GM21526 (cell line): ENCODE measurements at regions not wholly inside any gene's neighbourhood (a gene's known extent, or its start where the extent isn't known, plus 50 kb on each side); places are given as distances from the start of the nearest gene placed in this dataset.

Experiments
- ATAC-seq: cut with Tn5 transposase; IDR thresholded peaks from one replicate; pipeline ENCODE4 v1.9.1; 2021; ENCODE audit warnings: moderate library complexity; ENCODE audit not compliant: unreplicated experiment, low FRiP score

DNA sequence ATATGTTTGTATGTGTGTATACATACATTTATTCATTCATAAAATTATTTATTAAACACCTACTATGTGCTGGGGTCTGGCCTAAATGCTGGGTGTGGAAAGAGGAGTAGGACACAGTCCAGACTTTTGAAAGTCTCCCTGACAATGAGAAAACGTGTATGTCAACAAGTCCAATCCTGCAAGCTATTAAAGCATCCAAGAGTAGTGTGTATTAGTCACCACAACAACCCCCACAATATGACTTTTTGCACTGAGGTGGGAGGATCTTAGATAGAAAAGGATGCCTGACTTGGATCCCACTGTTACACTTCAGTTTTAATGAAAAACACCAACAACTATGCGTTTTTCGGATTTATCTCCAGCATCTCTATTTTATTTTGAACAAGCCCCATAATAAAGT lies 446.4 kb downstream of the EPHA4 start:
- no peak for ATAC-seq

DNA sequence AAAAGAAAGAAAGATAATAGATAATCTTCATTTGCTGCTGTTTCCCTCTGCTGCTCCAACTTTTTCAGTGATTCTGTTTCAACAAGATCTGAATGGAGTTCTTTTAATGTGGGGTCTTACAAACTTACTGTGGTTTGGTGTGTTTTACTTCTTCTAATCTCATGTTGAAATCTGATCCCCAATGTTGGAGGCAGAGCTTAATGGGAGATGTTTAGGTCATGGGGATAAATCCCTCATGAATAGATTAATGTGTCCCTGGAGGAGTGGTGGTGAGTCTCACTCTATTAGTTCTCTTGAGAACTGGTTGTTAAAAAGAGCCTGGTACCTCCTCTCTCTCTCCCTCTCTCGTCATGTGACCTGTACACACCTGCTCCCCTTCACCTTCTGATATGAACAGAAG lies 442.4 kb downstream of the EPHA4 start:
- ATAC-seq, result no peak

GRCh38 chr2:221130431-221130830 lies 441.7 kb downstream of the EPHA4 start:
- no peak for ATAC-seq

DNA sequence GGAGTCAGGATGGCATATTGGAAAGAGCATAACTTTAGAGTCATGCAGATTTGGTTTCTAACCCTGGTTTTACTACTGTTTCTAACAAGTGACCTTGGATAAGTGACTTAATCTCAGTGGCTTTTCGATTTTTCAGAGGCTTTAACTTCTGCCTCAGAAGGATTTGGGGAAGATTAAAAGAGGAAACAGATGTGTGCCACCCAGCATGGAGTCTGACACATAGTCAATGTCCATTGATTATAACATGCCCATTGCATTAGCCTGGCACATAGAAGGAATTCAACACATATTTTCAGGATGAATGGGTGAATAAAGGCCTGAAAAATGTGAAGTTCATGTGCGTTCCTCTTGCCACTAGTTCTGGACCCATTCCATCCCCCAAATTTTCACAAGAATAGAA lies 438.2 kb downstream of the EPHA4 start:
- no peak for ATAC-seq

- ATAC-seq, result no peak
Measured at GRCh38 chr2:221134718-221135117, 437.4 kb downstream of the EPHA4 start.

DNA sequence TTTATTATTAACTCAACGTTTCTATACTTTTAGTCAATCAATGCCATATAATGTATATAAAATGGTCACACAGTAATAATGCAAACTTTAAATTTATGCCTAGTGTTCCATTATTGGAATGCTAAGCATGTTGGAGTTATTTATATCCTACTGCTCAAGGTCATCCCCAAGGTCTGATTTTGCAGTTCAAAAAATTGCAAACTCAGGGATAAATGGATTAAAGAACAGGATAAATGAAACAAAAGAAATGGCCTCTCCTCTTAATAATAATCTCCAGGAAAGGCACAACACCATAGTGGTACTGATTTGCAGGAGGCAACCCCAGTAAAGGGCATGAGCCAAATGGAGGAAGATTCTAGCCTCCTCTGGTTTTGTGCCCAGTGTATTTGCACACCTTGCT lies 436.4 kb downstream of the EPHA4 start:
- ATAC-seq, result no peak

- no peak for ATAC-seq
Measured at GRCh38 chr2:221137385-221137784, 434.7 kb downstream of the EPHA4 start.

DNA sequence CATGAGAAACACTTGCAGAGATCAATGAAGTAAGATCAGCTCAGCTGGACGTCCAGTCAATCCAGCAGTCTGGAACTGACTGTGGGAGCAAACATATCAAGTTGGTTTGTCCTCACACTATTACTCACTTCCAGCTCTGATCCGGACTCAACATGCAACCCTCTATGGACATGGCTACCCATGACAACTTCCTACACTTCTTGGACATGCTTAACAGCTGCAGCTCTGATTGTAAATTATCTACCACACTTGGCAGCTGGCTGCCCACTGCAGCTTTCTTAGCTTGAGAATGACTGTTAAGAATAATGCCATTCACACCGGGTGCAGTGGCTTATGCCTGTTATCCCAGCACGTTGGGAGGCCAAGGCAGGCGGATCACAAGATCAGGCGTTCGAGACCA lies 429.8 kb downstream of the EPHA4 start:
- ATAC-seq, result no peak

GRCh38 chr2:221143231-221143630 lies 428.9 kb downstream of the EPHA4 start:
- ATAC-seq, result no peak

DNA sequence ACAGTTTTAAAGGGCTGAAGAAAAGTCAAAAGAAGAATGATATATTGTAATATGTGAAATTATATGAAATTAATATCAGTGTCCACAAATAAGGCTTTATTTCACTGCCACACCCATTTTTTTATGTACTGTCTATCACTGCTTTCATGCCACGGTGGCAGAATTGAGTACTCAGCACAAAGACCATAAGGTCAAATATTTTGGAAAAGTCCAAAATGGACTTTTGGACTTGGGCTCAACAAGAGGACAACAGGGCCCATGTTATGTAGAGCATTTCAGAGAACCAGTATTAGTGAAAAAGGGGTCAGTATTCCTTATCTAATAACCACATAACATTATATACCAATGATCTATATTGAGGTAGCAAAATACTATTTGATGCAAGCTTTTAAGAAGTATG lies 427.2 kb downstream of the EPHA4 start:
- no peak for ATAC-seq

- no peak for ATAC-seq
Measured at GRCh38 chr2:221145396-221145795, 426.7 kb downstream of the EPHA4 start.

DNA sequence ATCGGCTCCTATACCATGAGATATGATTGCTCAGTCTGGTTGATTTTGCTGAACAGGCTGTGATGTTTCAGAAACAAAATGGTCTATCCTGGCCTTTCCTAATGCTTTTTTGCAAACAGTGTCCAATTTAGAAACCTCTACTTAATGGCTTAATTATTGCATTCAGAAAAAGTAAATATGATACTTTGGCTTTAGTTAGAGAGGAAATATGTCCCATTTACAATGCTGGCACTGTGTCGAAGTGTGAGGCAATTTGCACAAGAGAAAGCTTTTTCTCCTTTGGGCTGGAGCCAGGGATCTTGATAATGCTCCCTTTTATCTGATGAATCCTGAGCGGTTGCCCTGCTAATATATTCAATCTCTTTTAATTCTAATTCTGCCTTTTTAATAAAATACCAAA lies 418.9 kb downstream of the EPHA4 start:
- ATAC-seq, result no peak

- no peak for ATAC-seq
Measured at GRCh38 chr2:221154176-221154575, 417.9 kb downstream of the EPHA4 start.

DNA sequence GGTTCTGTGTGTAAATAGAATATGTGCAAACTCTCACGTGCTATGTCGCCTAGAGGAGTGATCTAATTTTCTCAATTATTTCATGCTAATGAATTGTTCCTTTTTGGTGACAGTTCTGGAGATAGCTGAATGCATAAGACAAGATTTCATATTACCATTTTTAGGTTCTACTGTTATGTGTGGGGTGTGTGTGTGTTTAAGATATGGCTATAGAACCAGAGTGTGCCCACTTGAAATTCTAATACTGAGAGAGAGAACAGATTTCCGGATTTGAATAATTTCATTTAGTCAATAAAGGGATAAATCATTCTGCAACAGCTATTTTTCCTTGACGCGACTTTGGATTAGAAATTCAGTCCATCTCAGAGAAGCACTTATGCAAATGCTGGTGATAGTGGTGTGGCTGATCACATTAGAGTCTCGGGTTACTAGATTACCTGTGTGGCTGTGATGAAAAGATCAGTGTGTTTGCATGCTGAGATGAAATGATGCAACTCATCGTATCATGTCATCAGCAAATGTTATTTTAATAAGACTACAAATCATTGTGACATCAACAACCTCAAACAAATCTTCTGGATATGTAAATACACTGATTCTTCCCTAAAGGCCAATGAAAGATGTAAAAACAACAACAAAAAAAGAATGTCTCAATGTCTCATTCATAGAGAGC lies 415.9 kb downstream of the EPHA4 start:
- ATAC-seq, result no peak

- ATAC-seq, result no peak
Measured at GRCh38 chr2:221161186-221161585, 410.9 kb downstream of the EPHA4 start.

DNA sequence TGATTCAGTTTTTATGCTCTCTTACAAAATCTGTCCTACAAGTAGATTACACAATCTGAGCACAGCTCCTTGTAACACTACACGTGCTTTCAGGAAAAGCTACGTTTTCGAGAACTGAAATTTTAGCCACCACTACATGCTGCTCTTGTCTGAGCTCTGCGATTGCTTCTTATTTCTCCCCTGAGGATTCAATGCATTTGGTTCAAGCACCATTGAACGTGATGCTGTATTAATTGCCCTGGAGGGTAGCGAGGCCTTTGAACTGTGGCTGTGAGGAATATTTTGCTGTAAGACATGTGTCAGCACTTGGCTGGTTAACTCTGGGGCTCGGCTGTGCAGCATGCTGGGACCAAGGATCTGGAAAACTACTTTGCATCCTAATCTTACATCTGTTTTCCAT lies 405.8 kb downstream of the EPHA4 start:
- no peak for ATAC-seq

DNA sequence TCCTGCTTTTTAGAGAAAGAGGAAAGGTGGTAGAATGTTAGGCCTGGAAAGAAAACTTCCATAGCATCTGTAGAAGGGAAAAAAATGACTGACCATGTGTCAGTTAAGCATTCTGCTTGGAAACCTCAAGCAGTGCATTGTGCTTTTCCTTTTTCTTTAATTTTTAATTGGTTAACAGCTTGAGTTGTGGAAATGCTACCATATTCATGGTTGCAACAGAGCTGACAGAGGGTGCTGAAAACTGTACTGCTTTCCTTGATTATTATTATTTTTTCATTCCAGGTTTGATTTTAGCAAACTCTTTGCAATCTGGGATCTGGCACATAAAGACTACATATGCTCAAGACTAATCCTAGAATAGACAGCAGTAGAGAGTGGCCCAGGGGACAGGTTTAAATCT lies 404.5 kb downstream of the EPHA4 start:
- ATAC-seq, result no peak

DNA sequence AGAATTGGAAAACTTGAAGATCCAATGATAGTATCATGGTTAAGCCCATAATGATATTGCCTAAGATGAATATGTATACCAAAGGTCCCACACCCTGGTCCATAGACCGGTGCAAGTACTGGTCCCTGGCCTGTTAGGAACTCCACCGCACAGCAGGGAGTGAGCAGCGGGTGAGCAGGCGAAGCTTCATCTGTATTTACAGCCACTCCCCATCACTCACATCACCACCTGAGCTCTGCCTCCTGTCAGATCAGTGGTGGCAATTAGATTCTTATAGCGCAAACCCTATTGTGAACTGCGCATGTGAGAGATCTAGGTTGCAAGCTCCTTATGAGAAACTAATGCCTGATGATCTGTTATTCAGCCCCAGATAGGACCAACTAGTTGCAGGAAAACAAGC lies 402.4 kb downstream of the EPHA4 start:
- ATAC-seq, result no peak

GRCh38 chr2:221170548-221170947 lies 401.6 kb downstream of the EPHA4 start:
- no peak for ATAC-seq

DNA sequence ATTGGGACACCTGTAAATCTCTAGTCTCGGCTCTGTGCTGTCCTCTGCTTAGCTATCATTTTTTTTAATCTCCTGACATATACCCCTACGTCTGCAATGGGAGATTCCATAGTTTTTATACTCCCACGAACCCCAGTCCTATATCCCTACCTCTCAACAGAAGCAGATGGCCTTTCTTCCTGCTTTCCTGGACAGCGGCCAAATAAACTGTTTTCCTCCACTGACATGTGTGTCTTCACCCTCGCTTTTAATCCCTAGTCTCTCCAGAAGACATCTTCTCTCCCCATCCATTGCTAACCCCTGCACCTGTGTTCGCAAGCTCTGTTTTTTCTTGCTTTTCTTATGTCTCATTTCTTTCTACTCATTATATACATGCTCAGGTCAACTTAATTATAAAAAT lies 395.4 kb downstream of the EPHA4 start:
- ATAC-seq, result no peak

- no peak for ATAC-seq
Measured at GRCh38 chr2:221178139-221178538, 394.0 kb downstream of the EPHA4 start.

DNA sequence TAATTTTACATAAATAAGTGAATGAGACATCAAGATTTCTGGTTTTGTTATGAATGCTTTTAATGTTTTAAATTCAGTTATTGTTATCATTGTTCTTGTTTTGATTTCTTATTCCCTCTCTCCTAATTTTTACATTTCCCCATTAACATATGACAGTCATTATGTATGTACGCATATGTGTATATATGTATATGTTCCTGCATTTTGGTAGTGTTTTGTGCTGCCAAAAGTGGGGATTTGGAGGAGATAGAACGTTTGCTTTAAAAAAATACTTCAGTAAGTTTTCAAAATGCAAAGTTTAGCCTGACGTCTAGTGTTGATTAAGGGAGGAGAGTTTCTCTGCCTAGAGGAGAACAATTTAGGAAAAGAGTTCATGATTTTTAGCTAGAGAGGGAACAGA lies 385.2 kb downstream of the EPHA4 start:
- no peak for ATAC-seq

- ATAC-seq, result no peak
Measured at GRCh38 chr2:221189431-221190067, 382.6 kb downstream of the EPHA4 start.
